ENCODE measurements at regions not wholly inside any gene's neighbourhood (a gene's known extent, or its start where the extent isn't known, plus 50 kb on each side); places are given as distances from the start of the nearest gene placed in this dataset.

GRCh38 chr14:98564541-98564940, 707.5 kb downstream of the BCL11B start:
- intact Hi-C loops (cut with micrococcal nuclease) = no loop called here

- intact Hi-C loops (cut with micrococcal nuclease) = no loop called here
Observed at GRCh38 chr14:98571104-98571503, 700.9 kb downstream of the BCL11B start.

DNA sequence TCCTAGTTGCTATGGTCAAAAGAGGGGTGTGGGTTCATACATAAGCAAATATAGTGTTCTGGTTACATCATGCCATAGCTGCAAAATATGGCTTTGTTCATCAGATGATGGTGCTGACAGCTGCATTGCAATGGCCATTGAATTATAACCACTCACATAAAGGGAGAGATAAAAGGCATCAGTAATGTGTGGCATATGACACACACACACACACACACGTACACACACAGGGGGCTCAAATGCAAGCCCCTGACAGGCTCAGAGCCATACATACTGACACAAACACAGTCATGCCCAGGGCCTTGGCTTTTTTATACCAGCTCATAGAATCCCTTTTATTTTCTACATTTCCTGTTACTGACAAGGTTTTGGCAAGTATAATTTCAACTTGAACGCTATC, 698.9 kb downstream of the BCL11B start:
- intact Hi-C loops (cut with micrococcal nuclease) = no loop called here

- intact Hi-C loops (cut with micrococcal nuclease) = no loop called here
Observed at GRCh38 chr14:98576463-98576862, 695.5 kb downstream of the BCL11B start.

DNA sequence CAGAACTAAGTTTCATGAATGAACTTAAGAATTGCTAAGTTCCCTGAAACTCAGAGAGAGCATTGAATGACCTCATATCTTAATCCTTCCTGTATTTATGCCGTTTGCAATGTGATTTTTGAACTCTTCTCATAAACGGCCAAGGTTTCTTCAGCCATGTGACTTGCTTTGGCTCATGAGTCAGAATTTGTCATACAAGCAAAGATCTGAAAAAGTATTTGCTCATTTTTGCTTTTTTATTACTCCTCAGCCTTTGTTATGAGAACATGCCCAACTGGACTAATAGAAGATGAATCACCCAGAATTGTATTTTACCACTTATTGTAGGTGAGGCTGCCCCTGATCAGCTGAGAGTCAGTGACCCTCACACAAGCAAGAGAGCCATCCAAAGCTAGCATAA, 693.8 kb downstream of the BCL11B start:
- intact Hi-C loops (cut with micrococcal nuclease) = no loop called here

GRCh38 chr14:98579140-98579539, 692.9 kb downstream of the BCL11B start:
- intact Hi-C loops (cut with micrococcal nuclease) = no loop called here

- intact Hi-C loops (cut with micrococcal nuclease) = no loop called here
Observed at GRCh38 chr14:98580131-98580678, 691.8 kb downstream of the BCL11B start.

- intact Hi-C loops (cut with micrococcal nuclease) = no loop called here
Observed at GRCh38 chr14:98582276-98582675, 689.7 kb downstream of the BCL11B start.

DNA sequence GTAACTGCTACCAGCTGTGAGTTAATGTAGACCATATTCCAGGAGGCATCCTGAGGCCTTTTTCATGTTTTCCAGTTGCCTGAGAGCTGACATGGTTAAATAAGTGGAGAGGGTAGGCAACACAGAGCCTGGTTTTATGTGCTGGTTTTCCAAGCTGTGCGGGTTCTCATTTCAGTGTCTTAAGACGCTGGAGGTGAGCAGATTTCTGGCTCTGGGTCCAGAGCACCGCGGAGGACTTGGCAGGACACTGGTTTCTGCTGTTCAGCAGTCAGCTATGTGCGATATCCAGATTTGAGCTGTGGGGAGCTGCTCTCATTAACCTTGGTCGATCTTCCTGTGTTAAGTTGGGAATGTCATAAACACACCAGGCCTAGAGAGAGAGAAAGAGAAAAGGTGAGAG, 680.8 kb downstream of the BCL11B start:
- intact Hi-C loops (cut with micrococcal nuclease) = no loop called here

GRCh38 chr14:98592611-98593170, 679.3 kb downstream of the BCL11B start:
- intact Hi-C loops (cut with micrococcal nuclease) = no loop called here

DNA sequence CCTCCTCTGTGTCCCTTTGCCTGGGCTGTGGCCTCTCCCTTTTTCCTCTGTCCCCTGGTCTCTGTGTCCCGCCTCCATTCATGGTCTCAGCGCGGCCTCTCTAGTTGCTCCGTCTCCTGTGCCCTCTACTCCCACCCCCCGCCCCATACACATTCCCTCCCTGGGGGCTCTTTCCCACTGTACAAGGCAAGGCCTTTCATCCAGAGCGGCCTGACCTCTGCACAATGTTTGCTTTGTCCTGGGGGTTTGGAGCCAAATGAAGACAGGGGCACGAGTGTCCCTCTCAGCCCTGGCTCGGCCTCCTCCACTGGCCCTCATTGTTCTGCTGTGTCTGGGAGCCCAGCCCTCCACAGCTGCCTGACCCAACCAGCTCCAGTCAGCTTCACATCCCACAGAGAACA, 678.6 kb downstream of the BCL11B start:
- intact Hi-C loops (cut with micrococcal nuclease) = no loop called here

DNA sequence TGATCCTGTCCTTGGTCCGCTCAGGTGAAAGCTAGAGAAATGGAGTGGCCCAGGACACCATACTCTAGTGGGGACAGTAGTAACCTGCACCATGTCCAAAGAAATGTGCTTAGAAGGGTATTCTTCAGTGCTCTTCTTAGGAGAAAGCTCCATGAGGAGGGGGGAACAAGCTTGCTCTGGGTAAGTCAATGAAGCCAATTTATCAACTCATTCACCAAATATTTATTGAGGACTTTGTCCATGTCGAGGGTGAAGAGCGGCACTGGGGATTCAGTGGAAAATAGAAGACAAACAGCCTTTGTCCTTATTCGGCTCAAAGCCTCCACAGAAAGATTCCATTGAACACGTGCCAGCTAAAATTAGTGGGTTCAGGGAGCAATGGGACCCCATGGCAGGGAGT, 677.8 kb downstream of the BCL11B start:
- intact Hi-C loops (cut with micrococcal nuclease) = no loop called here

GRCh38 chr14:98598576-98598975, 673.4 kb downstream of the BCL11B start:
- intact Hi-C loops (cut with micrococcal nuclease) = no loop called here

DNA sequence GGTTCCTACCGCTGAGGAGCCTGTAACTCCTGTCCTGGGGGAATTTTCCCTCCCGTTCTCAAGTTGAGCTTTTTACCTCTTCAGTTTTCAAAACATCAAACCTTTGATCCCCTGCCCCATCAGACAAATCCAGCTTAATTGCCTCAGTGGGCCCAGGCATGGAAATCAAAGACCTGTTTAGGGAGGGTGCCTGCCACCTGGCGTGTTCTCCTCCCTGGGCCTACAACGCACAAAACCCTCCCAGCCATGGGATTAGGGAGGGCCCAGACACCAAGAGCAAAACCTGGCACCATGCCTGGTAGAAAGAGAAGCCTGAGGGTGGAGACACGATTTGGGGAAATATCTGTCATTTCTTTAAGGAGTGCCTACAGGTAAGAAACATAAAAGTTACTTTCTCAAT, 672.9 kb downstream of the BCL11B start:
- intact Hi-C loops (cut with micrococcal nuclease) = no loop called here

GRCh38 chr14:98602983-98603382, 669.0 kb downstream of the BCL11B start:
- intact Hi-C loops (cut with micrococcal nuclease) = no loop called here

DNA sequence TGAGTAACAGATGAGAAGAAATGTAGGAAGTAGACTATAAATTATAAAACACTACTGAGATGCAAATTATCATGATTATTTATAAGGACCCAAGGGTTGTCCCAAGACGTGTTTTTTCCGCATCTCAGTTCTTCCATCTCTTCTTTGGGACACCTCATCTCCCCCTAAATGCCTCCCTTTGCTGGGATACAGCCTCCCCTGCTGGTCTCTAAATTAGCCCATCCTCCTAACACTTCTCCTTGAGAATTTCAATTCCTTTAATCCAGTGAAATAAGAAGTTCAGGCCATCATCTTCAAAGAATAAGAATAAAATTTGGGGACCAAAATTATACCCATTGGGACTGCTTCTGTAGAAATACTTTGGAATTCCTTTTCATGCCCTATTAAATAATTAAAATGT, 667.0 kb downstream of the BCL11B start:
- intact Hi-C loops (cut with micrococcal nuclease) = no loop called here

DNA sequence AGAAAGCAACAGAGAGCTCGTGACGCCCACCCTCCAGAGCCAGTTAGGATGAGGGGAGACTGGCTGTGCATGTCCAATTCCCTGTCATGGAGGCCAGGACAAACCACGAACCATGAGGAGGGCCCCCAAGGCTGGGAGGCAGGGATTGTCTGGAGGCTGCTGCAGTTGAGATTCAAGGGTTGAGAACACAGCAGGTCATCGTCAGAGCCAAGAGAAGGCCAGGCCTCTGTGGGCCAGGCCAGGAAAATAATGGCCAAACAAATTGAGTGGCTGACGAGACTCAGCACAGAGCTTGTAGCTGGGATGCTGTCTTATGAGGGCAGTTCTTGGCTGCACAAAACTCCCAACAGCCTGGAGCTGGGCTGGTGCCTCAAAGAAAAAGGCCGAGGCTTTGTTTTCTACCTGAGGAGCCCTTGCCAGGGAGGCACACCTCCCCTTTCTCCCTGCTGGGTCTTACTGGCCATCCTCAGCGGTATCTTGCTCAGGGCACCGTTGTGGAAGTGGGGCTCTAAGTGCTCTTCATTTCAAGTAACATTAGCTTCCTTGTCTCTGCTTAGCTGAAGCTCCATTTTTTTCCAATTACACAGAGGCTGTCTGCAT, 665.9 kb downstream of the BCL11B start:
- intact Hi-C loops (cut with micrococcal nuclease) = no loop called here

DNA sequence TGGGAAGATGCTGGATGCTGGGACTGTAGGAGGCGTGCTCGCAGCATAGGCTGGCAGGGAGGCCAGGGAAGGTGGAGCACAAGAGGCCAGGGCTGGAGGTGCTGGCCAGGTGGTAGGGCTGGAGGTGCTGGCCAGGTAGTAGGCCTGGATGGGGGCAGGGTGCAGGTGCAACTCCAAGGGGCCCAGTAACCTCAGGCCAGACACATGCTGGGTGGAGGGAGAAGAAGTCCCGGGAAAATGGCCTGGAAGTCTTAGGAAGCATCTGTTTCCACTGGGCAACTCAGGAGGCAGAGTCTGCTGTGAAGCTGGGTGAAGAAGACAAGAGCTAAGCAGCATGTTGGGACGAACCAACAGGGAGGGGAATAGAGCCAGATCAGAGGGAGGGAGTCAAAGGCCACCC, 665.2 kb downstream of the BCL11B start:
- intact Hi-C loops (cut with micrococcal nuclease) = no loop called here

- intact Hi-C loops (cut with micrococcal nuclease) = no loop called here
Observed at GRCh38 chr14:98607341-98607910, 664.6 kb downstream of the BCL11B start.

DNA sequence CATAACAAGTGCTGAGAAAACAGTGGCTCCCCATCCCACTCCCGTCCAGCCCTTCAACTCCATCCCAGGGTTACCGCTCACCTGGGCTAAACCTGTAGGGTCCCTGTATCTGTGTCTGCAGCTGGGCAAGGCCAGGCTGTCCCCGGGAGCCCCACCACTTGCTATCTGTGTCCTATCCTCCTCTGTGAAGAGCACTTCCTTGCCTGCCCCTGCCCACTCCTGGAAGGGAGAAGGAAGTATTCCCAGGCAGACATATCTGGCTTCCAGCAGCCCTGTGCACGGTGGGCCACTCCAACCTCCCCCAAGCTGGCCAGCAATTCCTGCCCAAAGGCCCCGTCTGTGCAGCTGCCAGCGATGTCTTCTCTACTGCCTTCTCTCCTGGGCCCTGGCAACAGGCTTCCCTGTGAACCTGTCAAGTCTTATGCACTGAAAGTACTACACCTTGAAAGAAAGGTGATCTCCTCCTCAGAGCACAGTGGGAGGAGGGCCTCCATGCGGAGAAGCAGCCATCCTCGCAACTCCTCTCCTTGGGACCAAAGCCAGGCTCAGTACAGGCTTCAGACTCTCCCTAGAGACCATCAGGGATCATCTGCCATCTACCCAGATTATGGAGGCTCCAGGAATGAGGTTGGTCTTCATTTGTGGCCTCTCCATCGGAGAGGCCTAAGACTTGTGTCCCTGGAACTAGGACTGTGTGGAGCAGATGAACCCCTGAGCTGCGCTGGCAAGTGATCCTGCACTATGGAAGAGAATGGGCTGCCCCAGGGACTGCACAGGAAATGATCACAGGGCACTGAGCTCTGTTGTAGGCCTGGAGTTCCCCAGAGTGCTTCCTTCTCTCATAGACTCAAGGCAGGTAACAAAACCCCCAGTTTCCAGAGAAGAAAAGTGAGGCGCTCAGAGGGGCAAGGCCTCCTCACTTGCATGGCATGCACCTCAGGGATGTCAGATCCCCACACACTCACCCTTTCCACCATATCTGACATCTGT, 663.6 kb downstream of the BCL11B start:
- intact Hi-C loops (cut with micrococcal nuclease) = no loop called here

- intact Hi-C loops (cut with micrococcal nuclease) = no loop called here
Observed at GRCh38 chr14:98612434-98613200, 659.4 kb downstream of the BCL11B start.
